K562 (cell line): ENCODE measurements at regions not wholly inside any gene's neighbourhood (a gene's known extent, or its start where the extent isn't known, plus 50 kb on each side); places are given as distances from the start of the nearest gene placed in this dataset.
A peak's percentile ranks its signal among the peaks of the same experiment; 100 is the strongest.

Experiments
- ATF4 ChIP-seq: fragments of 450-650 bp; formaldehyde crosslinking; IDR thresholded peaks from 2 replicates; pipeline ENCODE4 v1.4.0; 2022; ENCODE audit warnings: mild to moderate bottlenecking, moderate library complexity
- EP300 ChIP-seq: IDR thresholded peaks from 2 replicates; pipeline ENCODE4 v1.6.1; 2012; ENCODE audit warnings: low read length, improper control_type of control experiment
- FOSL1 ChIP-seq: fragments of 200-800 bp; sonication (Bioruptor generic); conservative IDR thresholded peaks from 2 replicates; pipeline ENCODE4 v1.6.1; 2016; ENCODE audit warnings: missing genetic modification characterization, missing compliant biosample characterization
- ILK ChIP-seq: fragments of 450-650 bp; IDR thresholded peaks from 2 replicates; pipeline ENCODE4 v1.6.1; 2016; ENCODE audit warnings: missing genetic modification characterization, low read depth, mild to moderate bottlenecking, missing compliant biosample characterization, moderate library complexity, borderline replicate concordance
- MAFK ChIP-seq: IDR thresholded peaks from 2 replicates; pipeline ENCODE4 v1.6.1; 2011; ENCODE audit warnings: low read length, improper control_type of control experiment
- MCM5 ChIP-seq: fragments of 450-650 bp; IDR thresholded peaks from 2 replicates; pipeline ENCODE4 v1.6.1; 2016; ENCODE audit warnings: low read depth
- MCM7 ChIP-seq, 2 experiments: fragments of 450-650 bp; IDR thresholded peaks; 2 replicates each; pipeline ENCODE4 v1.6.1; 2016 to 2018
- NCOR1 ChIP-seq: fragments of 450-650 bp; IDR thresholded peaks from 2 replicates; pipeline ENCODE4 v1.6.1; 2016; ENCODE audit warnings: mild to moderate bottlenecking, moderate library complexity
- RFX1 ChIP-seq: fragments of 450-650 bp; IDR thresholded peaks from 2 replicates; pipeline ENCODE4 v1.6.1; 2016; ENCODE audit warnings: mild to moderate bottlenecking, moderate library complexity
- SAFB2 ChIP-seq: fragments of 200-400 bp; formaldehyde crosslinking; IDR thresholded peaks from 2 replicates; pipeline ENCODE4 v1.6.1; 2018; ENCODE audit warnings: borderline replicate concordance, low read length, low read depth, moderate library complexity; ENCODE audit not compliant: severe bottlenecking
- ZKSCAN1 ChIP-seq: fragments of 150-350 bp; IDR thresholded peaks from 2 replicates; pipeline ENCODE4 v1.6.1; 2016; ENCODE audit warnings: low read depth, low read length
- ZNF224 ChIP-seq: sonication (generic); formaldehyde crosslinking; IDR thresholded peaks from 2 replicates; pipeline ENCODE4 v1.8.0; 2022; ENCODE audit warnings: mild to moderate bottlenecking, missing genetic modification reagents
- ZNF347 ChIP-seq: fragments of 450-650 bp; formaldehyde crosslinking; IDR thresholded peaks from 2 replicates; pipeline ENCODE4 v1.4.0; 2020; ENCODE audit warnings: low read depth, mild to moderate bottlenecking, moderate library complexity
- ZNF407 ChIP-seq: fragments of 450-650 bp; IDR thresholded peaks from 2 replicates; pipeline ENCODE4 v1.6.1; 2016; ENCODE audit warnings: low read depth
- ZNF518B ChIP-seq: fragments of 250-450 bp; sonication (Bioruptor Pico); IDR thresholded peaks from 2 replicates; pipeline ENCODE4 v1.5.0; 2021; ENCODE audit warnings: mild to moderate bottlenecking, moderate library complexity
- ZNF76 ChIP-seq: fragments of 250-450 bp; sonication (Bioruptor Pico); IDR thresholded peaks from 2 replicates; pipeline ENCODE4 v1.4.0; 2020; ENCODE audit warnings: mild to moderate bottlenecking, moderate library complexity, borderline replicate concordance
- ZNF785 ChIP-seq: fragments of 250-450 bp; sonication (Bioruptor Pico); IDR thresholded peaks from 2 replicates; pipeline ENCODE4 v1.4.0; 2020; ENCODE audit warnings: mild to moderate bottlenecking

- TF ChIP-seq ZNF407 (no peak), NCOR1 (peak; percentile 67), MCM7 (IDR thresholded peaks at IDR 0.05) (no peak), EP300 (peak; percentile 60; the same call in 1 of the 2 replicates), ZNF224 (no peak), ZNF76 (no peak), MCM5 (no peak), SAFB2 (no peak), ATF4 (CRISPR knock-in tag) (no peak), ZNF785 (no peak), ZKSCAN1 (no peak), FOSL1 (tag) (no peak), ILK (tag) (no peak), MAFK (peak; percentile 45; the same call in 1 of the 2 replicates), RFX1 (no peak), ZNF347 (CRISPR knock-in tag) (no peak), ZNF518B (no peak)
These were observed 944.7 kb downstream of the MCTP2 start (continued) for GRCh38 chr15:95175914-95176658.
